SK-N-SH (cell line): ENCODE measurements at regions not wholly inside any gene's neighbourhood (a gene's known extent, or its start where the extent isn't known, plus 50 kb on each side); places are given as distances from the start of the nearest gene placed in this dataset.

ENCODE experiments used
- CHD2 ChIP-seq: fragments of 150-350 bp; IDR thresholded peaks from 2 replicates; pipeline ENCODE4 v1.6.1; 2018; ENCODE audit warnings: low read length; ENCODE audit not compliant: partially characterized antibody
- EP300 ChIP-seq, 2 experiments: IDR thresholded peaks; 2 replicates each; pipeline versions ENCODE4 v1.4.0 to v1.6.1; 2012; ENCODE audit warnings: borderline replicate concordance in 1 of 2, low read depth in 1 of 2, low read length in 1 of 2
- JUND ChIP-seq: IDR thresholded peaks from 2 replicates; pipeline ENCODE4 v1.4.0; 2012
- MXI1 ChIP-seq: IDR thresholded peaks from 2 replicates; pipeline ENCODE4 v1.6.1; 2012; ENCODE audit warnings: mild to moderate bottlenecking, low read depth, low read length, improper control_type of control experiment
- NRF1 ChIP-seq: IDR thresholded peaks from 2 replicates; pipeline ENCODE4 v1.6.1; 2012; ENCODE audit warnings: low read depth, mild to moderate bottlenecking, low read length
- POLR2AphosphoS5 ChIP-seq: IDR thresholded peaks from 2 replicates; pipeline ENCODE4 v1.6.1; 2012; ENCODE audit warnings: low read depth, low read length
- RAD21 ChIP-seq: IDR thresholded peaks from 2 replicates; pipeline ENCODE4 v1.6.1; 2012; ENCODE audit warnings: mild to moderate bottlenecking, low read length
- REST ChIP-seq: IDR thresholded peaks from 2 replicates; pipeline ENCODE4 v1.6.1; 2012; ENCODE audit warnings: mild to moderate bottlenecking, low read depth, low read length, moderate library complexity
- TAF1 ChIP-seq: IDR thresholded peaks from 2 replicates; pipeline ENCODE4 v1.6.1; 2012; ENCODE audit warnings: low read depth, mild to moderate bottlenecking, low read length, moderate library complexity, borderline replicate concordance
- USF1 ChIP-seq: IDR thresholded peaks from 2 replicates; pipeline ENCODE4 v1.4.0; 2012; ENCODE audit warnings: low read depth, borderline replicate concordance
- TF ChIP-seq, protein P1 (sequence below): fragments of 200-600 bp; sonication (generic); IDR thresholded peaks from 2 replicates; pipeline ENCODE4 v1.6.1; 2017; ENCODE audit warnings: antibody characterized with exemption, mild to moderate bottlenecking, moderate library complexity

DNA sequence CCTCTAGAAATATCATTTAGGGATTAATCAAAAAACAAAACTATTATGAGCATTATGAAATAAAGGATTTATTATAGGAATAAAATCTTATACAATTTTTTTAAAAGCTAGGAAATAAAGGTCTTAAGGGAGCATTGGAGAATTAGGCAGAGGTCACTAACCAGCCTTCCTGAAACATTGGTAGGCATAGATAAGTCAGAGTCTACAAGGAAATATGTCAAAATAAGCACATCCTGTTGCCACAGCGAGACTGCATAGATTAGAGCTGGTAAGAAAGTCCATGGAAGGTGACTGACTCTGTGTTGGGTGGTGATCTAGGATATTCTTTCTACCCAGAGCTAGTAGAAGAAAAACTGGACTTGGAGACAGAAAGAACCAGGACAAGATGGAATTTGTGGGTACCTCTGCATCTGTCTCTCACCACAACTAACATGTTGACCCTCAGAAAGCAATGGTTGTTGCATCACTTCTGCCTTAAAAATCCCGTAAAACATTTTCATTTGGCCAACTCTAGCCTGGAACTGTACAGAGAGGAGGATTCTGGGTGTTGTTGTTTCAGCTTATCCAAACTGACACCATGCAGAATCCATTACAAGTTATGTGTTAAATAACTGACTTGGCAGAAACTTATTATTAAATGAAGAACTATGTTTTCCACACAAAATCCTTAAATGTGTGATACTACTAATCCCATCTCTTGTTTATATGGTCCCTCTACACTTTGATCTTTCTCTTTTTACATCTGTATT, 77.1 kb downstream of the FBXO5 start:
- TF ChIP-seq EP300 (IDR thresholded peaks at IDR 0.05; ENCODE audit: borderline replicate concordance in 1 of 2, low read depth in 1 of 2, low read length in 1 of 2), result no peak
- TF ChIP-seq, protein P1, sequence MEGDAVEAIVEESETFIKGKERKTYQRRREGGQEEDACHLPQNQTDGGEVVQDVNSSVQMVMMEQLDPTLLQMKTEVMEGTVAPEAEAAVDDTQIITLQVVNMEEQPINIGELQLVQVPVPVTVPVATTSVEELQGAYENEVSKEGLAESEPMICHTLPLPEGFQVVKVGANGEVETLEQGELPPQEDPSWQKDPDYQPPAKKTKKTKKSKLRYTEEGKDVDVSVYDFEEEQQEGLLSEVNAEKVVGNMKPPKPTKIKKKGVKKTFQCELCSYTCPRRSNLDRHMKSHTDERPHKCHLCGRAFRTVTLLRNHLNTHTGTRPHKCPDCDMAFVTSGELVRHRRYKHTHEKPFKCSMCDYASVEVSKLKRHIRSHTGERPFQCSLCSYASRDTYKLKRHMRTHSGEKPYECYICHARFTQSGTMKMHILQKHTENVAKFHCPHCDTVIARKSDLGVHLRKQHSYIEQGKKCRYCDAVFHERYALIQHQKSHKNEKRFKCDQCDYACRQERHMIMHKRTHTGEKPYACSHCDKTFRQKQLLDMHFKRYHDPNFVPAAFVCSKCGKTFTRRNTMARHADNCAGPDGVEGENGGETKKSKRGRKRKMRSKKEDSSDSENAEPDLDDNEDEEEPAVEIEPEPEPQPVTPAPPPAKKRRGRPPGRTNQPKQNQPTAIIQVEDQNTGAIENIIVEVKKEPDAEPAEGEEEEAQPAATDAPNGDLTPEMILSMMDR, result no peak
- TF ChIP-seq POLR2AphosphoS5, result no peak
- TF ChIP-seq CHD2, result no peak
- TF ChIP-seq REST, result no peak
- no peak for TF ChIP-seq JUND
- TF ChIP-seq NRF1, result no peak
- TF ChIP-seq TAF1, result no peak
- TF ChIP-seq MXI1, result no peak
- no peak for TF ChIP-seq USF1
- no peak for TF ChIP-seq RAD21
